Lower lobe of right lung (tissue), 2 donors: ENCODE measurements at regions not wholly inside any gene's neighbourhood (a gene's known extent, or its start where the extent isn't known, plus 50 kb on each side); places are given as distances from the start of the nearest gene placed in this dataset.

Experiments used
- ATAC-seq, 2 donors: fragments of 200-7000 bp; cut with Tn5 transposase; one replicate each; pipeline ENCODE4 v1.9.1; 2020 to 2022; ENCODE audit warnings: mild to moderate bottlenecking in 2 of 2, moderate library complexity in 2 of 2
- DNase-seq: peaks from one replicate; pipeline ENCODE4 v3.0.0-alpha.2; 2020
- H3K27ac ChIP-seq: fragments of 200-600 bp; one replicate; pipeline ENCODE4 v1.8.0; 2022
- H3K27me3 ChIP-seq: fragments of 200-600 bp; one replicate; pipeline ENCODE4 v1.8.0; 2022; ENCODE audit warnings: low read depth
- H3K36me3 ChIP-seq: fragments of 200-600 bp; one replicate; pipeline ENCODE4 v1.8.0; 2022; ENCODE audit warnings: mild to moderate bottlenecking
- H3K4me1 ChIP-seq: fragments of 200-600 bp; one replicate; pipeline ENCODE4 v1.8.0; 2022
- H3K4me3 ChIP-seq: fragments of 200-600 bp; one replicate; pipeline ENCODE4 v1.8.0; 2022; ENCODE audit warnings: mild to moderate bottlenecking
- H3K9me3 ChIP-seq: fragments of 200-600 bp; one replicate; pipeline ENCODE4 v1.8.0; 2022
- intact Hi-C: fragments of 100-400 bp; cut with DNase I; formaldehyde crosslinking; loops from one replicate; pipeline ENCODE4 v1.11.0; 2022
- TF ChIP-seq, protein P1 (sequence below): fragments of 200-600 bp; IDR thresholded peaks from one replicate; pipeline ENCODE4 v1.8.0; 2022; ENCODE audit warnings: antibody characterized with exemption, mild to moderate bottlenecking
- donor health status: DM: no; HTN: yes; CAD: no; lungs with severe emphysema.

DNA sequence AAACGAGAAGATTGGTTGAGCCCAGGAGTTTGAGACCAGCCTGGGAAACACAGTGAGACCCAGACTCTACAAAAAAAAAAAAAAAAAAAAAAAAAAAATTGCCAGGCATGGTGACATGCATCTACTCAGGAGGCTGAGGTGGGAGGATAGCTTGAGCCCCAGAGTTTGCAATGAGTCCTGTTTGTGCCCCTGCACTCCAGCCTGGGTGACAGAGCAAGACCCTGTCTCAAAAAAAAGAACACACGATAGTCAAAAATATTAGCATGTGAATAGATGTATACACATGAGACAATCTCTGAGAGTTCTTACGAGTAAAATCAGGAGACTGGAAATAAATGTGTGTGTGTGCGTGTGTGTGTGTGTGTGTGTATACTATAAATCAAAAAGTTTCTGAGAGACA lies 966.3 kb downstream of the FSTL5 start:
- Histone ChIP-seq H3K4me1 (no peaks in the 10 kb centered on the region), H3K27ac (no peak overlapping the region), H3K36me3 (no peaks in the 10 kb centered on the region), H3K27me3 (no peaks in the 10 kb centered on the region), H3K9me3 (no peaks in the 10 kb centered on the region), H3K4me3 (no peak overlapping the region)
- DNase-seq (no peak), ATAC-seq (no peak)
- intact Hi-C loops = no loop called here
- TF ChIP-seq, protein P1, sequence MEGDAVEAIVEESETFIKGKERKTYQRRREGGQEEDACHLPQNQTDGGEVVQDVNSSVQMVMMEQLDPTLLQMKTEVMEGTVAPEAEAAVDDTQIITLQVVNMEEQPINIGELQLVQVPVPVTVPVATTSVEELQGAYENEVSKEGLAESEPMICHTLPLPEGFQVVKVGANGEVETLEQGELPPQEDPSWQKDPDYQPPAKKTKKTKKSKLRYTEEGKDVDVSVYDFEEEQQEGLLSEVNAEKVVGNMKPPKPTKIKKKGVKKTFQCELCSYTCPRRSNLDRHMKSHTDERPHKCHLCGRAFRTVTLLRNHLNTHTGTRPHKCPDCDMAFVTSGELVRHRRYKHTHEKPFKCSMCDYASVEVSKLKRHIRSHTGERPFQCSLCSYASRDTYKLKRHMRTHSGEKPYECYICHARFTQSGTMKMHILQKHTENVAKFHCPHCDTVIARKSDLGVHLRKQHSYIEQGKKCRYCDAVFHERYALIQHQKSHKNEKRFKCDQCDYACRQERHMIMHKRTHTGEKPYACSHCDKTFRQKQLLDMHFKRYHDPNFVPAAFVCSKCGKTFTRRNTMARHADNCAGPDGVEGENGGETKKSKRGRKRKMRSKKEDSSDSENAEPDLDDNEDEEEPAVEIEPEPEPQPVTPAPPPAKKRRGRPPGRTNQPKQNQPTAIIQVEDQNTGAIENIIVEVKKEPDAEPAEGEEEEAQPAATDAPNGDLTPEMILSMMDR = no peak

- H3K9me3 ChIP-seq = no peaks in the 10 kb centered on the region
- H3K27ac ChIP-seq = no peak overlapping the region
- DNase-seq = no peak
- intact Hi-C loops = no loop called here
- H3K4me1 ChIP-seq = no peaks in the 10 kb centered on the region
- H3K36me3 ChIP-seq = no peaks in the 10 kb centered on the region
- H3K4me3 ChIP-seq = no peak overlapping the region
- ATAC-seq = no peak
- no peaks in the 10 kb centered on the region for H3K27me3 ChIP-seq
- TF ChIP-seq, protein P1 = no peak
These were observed 974.3 kb downstream of the FSTL5 start for GRCh38 chr4:161189286-161190134.

DNA sequence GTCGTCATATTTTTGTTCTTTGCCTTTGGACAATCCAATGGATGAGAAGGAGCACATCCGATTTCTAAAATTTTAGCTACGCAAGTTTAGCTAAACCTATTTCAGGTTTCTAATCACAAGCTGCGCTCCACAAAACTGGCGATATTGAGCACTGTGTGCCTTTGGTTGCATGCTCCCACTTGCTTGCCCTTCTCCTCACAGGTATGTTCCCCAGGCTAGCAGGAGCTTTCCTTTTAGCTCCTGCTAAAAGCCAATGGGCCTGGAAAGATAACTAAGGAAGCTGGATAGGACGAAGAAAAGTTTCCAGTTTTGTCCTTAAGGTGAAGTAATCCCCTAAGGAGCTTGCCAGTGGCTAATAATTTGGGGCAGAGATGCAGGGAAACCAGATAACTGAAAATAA lies 975.2 kb downstream of the FSTL5 start:
- intact Hi-C loops = no loop called here
- ATAC-seq (no peak), DNase-seq (no peak)
- H3K36me3 ChIP-seq = no peaks in the 10 kb centered on the region
- TF ChIP-seq, protein P1 = no peak
- no peak overlapping the region for H3K27ac ChIP-seq
- H3K9me3 ChIP-seq = no peaks in the 10 kb centered on the region
- no peak overlapping the region for H3K4me3 ChIP-seq
- no peaks in the 10 kb centered on the region for H3K27me3 ChIP-seq
- no peaks in the 10 kb centered on the region for H3K4me1 ChIP-seq

DNA sequence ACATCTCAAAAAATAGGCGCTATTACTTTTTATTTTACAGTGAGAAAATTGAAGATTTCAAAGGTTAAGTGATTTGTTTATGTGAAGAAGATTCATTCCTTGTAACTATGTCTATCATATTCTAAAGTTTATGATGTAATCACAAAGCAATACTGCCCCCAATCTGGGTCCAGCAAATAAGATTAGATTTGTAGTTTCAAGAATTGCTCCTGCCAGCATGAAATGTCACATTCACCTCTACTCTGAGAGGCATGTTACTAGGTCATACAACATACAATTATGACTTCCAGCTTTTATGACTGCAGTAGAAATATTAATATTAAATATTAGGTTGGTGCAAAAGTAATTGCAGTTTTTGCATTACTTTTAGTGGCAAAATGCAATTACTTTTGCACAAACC lies 976.2 kb downstream of the FSTL5 start:
- TF ChIP-seq, protein P1 = no peak
- H3K9me3 ChIP-seq = no peaks in the 10 kb centered on the region
- DNase-seq = no peak
- H3K27ac ChIP-seq = no peak overlapping the region
- H3K36me3 ChIP-seq = no peaks in the 10 kb centered on the region
- intact Hi-C loops = no loop called here
- H3K4me3 ChIP-seq = no peak overlapping the region
- H3K27me3 ChIP-seq = no peaks in the 10 kb centered on the region
- no peak for ATAC-seq
- no peaks in the 10 kb centered on the region for H3K4me1 ChIP-seq

GRCh38 chr4:161186750-161187149 lies 977.0 kb downstream of the FSTL5 start:
- intact Hi-C loops = no loop called here
- Histone ChIP-seq H3K4me1 (no peaks in the 10 kb centered on the region), H3K27me3 (no peaks in the 10 kb centered on the region), H3K27ac (no peak overlapping the region), H3K4me3 (no peak overlapping the region), H3K36me3 (no peaks in the 10 kb centered on the region), H3K9me3 (no peaks in the 10 kb centered on the region)
- TF ChIP-seq, protein P1 = no peak
- no peak for ATAC-seq
- no peak for DNase-seq
